AG10803 (cell line): ENCODE measurements at regions not wholly inside any gene's neighbourhood (a gene's known extent, or its start where the extent isn't known, plus 50 kb on each side); places are given as distances from the start of the nearest gene placed in this dataset.

Experiments used
- DNase-seq: peaks from one replicate; pipeline ENCODE4 v3.0.0; 2010; ENCODE audit warnings: low read depth
- H3K4me3 ChIP-seq: 2 replicates; pipeline ENCODE4 v1.5.1; 2011; ENCODE audit warnings: mild to moderate bottlenecking, low read length, control low read depth
- CTCF ChIP-seq: conservative IDR thresholded peaks from 2 replicates; pipeline ENCODE4 v1.5.1; 2011; ENCODE audit warnings: mild to moderate bottlenecking, low read length, control low read depth, inconsistent platforms

- H3K4me3 ChIP-seq, result no peak overlapping the region
- no peak for TF ChIP-seq CTCF
- DNase-seq, result no peak
Observed at GRCh38 chr17:33905338-33905800, 349.7 kb upstream of the CCL2 start.

- H3K4me3 ChIP-seq, result no peak overlapping the region
- TF ChIP-seq CTCF, result no peak
- DNase-seq, result no peak
Observed at GRCh38 chr17:33908363-33909064, 346.6 kb upstream of the CCL2 start.

GRCh38 chr17:33910200-33910857 is 344.8 kb upstream of the CCL2 start:
- TF ChIP-seq CTCF, result no peak
- no peak for DNase-seq
- H3K4me3 ChIP-seq, result no peak overlapping the region

- no peak for DNase-seq
- no peak overlapping the region for H3K4me3 ChIP-seq
- TF ChIP-seq CTCF, result no peak
Observed at GRCh38 chr17:33914125-33914524, 341.0 kb upstream of the CCL2 start.

GRCh38 chr17:33922971-33923370 is 332.1 kb upstream of the CCL2 start:
- TF ChIP-seq CTCF, result no peak

GRCh38 chr17:33924104-33924503 is 331.0 kb upstream of the CCL2 start:
- TF ChIP-seq CTCF, result no peak
- DNase-seq, result no peak
- H3K4me3 ChIP-seq, result no peak overlapping the region

More at GRCh38 chr17:33922971-33923370, 332.1 kb upstream of the CCL2 start:
- DNase-seq, result no peak
- no peak overlapping the region for H3K4me3 ChIP-seq

GRCh38 chr17:33925649-33926048 is 329.4 kb upstream of the CCL2 start:
- no peak for TF ChIP-seq CTCF
- no peak overlapping the region for H3K4me3 ChIP-seq
- no peak for DNase-seq
